ENCODE measurements at regions not wholly inside any gene's neighbourhood (a gene's known extent, or its start where the extent isn't known, plus 50 kb on each side); places are given as distances from the start of the nearest gene placed in this dataset.

GRCh38 chr4:60173103-60173502, 1027.0 kb upstream of the ADGRL3 start:
- CTCF ChIA-PET, result no interaction called here
- POLR2A ChIA-PET (ENCODE audit: low non-redundant PET), result no interaction called here
- no peak for DNase-seq (ENCODE audit: low spot score)
- TF ChIP-seq, protein P1, sequence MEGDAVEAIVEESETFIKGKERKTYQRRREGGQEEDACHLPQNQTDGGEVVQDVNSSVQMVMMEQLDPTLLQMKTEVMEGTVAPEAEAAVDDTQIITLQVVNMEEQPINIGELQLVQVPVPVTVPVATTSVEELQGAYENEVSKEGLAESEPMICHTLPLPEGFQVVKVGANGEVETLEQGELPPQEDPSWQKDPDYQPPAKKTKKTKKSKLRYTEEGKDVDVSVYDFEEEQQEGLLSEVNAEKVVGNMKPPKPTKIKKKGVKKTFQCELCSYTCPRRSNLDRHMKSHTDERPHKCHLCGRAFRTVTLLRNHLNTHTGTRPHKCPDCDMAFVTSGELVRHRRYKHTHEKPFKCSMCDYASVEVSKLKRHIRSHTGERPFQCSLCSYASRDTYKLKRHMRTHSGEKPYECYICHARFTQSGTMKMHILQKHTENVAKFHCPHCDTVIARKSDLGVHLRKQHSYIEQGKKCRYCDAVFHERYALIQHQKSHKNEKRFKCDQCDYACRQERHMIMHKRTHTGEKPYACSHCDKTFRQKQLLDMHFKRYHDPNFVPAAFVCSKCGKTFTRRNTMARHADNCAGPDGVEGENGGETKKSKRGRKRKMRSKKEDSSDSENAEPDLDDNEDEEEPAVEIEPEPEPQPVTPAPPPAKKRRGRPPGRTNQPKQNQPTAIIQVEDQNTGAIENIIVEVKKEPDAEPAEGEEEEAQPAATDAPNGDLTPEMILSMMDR (conservative IDR thresholded peaks at IDR 0.05; ENCODE audit: low read depth), result no peak
- no peak overlapping the region for H3K27ac ChIP-seq

DNA sequence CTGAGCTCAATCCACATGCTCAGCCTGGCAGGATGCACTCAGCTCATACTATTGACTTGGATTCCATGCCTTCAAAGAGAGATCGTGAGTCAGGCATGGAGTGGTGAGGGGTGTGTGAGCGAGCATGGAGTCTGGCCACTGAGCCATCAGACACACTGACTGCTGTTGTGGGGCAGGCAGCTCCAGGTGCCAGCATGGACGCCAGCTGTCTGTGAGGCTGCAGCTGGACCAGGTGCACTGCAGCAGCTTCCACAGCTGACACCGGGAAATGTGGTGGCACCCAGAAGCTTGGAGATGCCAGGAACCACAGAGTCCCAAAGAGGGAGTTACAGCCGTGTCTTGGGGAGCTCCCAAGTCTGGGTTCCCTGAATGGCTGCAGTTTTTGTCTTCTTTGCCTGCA, 1026.4 kb upstream of the ADGRL3 start:
- CTCF ChIA-PET, result no interaction called here
- POLR2A ChIA-PET (ENCODE audit: low non-redundant PET), result no interaction called here
- TF ChIP-seq, protein P1 (conservative IDR thresholded peaks at IDR 0.05; ENCODE audit: low read depth), result no peak
- H3K27ac ChIP-seq, result no peak overlapping the region
- DNase-seq (ENCODE audit: low spot score), result no peak

DNA sequence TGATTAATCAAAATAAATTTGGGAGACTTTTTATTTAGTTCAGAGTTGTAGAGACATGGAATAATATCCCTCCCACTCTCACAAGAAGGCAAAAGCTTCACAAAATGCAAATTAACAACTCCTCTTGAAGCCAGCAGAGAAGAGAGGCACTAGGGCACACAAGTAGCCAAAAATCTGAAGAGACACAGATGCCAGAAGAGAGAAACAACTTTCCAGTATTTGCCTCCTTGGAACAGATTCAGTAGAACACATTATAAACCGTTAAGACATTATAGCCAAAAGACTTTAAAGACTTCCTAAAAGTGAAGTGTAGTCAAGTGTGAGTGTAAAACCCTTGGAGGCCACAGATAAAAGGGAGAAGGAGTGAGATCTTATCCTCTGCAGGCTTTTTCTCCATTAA, 1024.9 kb upstream of the ADGRL3 start:
- DNase-seq (ENCODE audit: low spot score), result no peak
- TF ChIP-seq, protein P1 (conservative IDR thresholded peaks at IDR 0.05; ENCODE audit: low read depth), result no peak
- H3K27ac ChIP-seq, result no peak overlapping the region
- POLR2A ChIA-PET (ENCODE audit: low non-redundant PET), result no interaction called here
- CTCF ChIA-PET, result no interaction called here

DNA sequence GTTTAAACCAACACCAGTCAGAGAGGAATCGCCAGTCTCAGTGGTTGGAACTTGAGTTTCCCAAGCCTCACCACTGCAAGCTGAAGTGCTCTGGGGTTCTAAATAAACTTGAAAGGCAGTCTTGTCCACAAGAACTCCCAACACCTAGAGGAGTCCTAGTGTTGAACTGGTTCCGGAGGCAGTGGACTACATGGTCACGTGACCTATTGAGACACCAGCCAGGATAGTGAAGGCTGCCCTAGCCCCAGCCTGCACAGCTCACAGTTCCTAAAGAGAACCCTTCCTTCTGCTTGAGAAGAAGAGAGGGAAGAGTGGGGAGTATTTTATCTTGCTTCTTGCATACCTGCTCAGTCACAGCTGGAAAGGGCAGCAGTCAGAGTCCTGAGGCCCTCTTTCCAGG, 1012.7 kb upstream of the ADGRL3 start:
- ChIA-PET CTCF (no interaction called here), POLR2A (ENCODE audit: low non-redundant PET) (no interaction called here)
- no peak for DNase-seq (ENCODE audit: low spot score)
- TF ChIP-seq, protein P1 (conservative IDR thresholded peaks at IDR 0.05; ENCODE audit: low read depth), result no peak
- H3K27ac ChIP-seq, result no peak overlapping the region

DNA sequence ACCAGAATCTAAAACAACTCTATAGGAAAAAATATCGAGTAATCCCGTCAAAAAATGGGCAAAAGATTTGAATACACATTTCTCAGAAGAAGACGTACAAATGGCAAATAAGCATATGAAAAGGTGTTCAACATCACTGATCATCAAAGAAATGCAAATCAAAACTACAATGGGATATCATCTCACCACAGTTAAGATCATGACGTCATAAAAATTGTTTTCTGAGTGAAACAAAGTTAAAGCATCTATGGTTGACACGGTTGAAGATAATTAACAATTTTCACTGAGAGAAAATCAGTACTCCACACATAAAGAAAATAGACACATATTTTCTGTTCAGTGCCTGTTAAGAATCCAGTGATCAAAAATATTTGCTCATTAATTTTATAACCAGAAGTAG, 1010.8 kb upstream of the ADGRL3 start:
- POLR2A ChIA-PET (ENCODE audit: low non-redundant PET), result no interaction called here
- TF ChIP-seq, protein P1 (conservative IDR thresholded peaks at IDR 0.05; ENCODE audit: low read depth), result no peak
- H3K27ac ChIP-seq, result no peak overlapping the region
- CTCF ChIA-PET, result interaction anchor here (0.6 kb wide), 1 partner anchor 13 kb away, joined by 3 read pairs; no protein-coding TSS in a partner anchor
- DNase-seq (ENCODE audit: low spot score), result no peak

- POLR2A ChIA-PET (ENCODE audit: low non-redundant PET), result no interaction called here
- CTCF ChIA-PET, result no interaction called here
- TF ChIP-seq, protein P1 (conservative IDR thresholded peaks at IDR 0.05; ENCODE audit: low read depth), result no peak
These were observed 1005.9 kb upstream of the ADGRL3 start for GRCh38 chr4:60194214-60194613.

DNA sequence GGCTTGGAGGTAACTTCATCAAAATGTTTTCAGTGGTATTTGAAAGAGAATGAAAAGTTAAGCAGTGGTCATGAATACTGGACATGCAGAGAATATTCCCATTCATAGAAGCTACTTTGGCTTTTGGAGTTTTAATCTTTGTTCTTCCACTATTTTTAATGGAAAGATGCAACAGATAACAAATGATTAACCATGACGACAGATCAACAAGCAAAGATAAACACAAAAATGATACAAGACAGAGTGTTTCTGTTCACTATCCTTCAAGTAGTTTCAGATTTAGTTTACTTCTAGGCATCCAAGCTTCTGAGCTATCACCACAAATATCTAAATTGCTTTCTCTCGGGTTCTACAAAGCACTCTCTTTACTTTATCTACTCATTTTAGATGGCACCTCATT, 1004.9 kb upstream of the ADGRL3 start:
- H3K27ac ChIP-seq, result no peak overlapping the region
- POLR2A ChIA-PET (ENCODE audit: low non-redundant PET), result no interaction called here
- TF ChIP-seq, protein P1 (conservative IDR thresholded peaks at IDR 0.05; ENCODE audit: low read depth), result no peak
- no peak for DNase-seq (ENCODE audit: low spot score)
- CTCF ChIA-PET, result no interaction called here

More at GRCh38 chr4:60194214-60194613, 1005.9 kb upstream of the ADGRL3 start:
- no peak for DNase-seq (ENCODE audit: low spot score)
- no peak overlapping the region for H3K27ac ChIP-seq

All from RWPE1 (cell line).